Liver (tissue), 3 donors: ENCODE measurements at regions not wholly inside any gene's neighbourhood (a gene's known extent, or its start where the extent isn't known, plus 50 kb on each side); places are given as distances from the start of the nearest gene placed in this dataset.

Experiments used
- CTCF ChIP-seq: fragments of 150-350 bp; IDR thresholded peaks from 2 replicates; pipeline ENCODE4 v1.5.1; 2017; ENCODE audit warnings: improper control_type of control experiment, low read depth, low read length; ENCODE audit not compliant: missing input control
- EGR1 ChIP-seq, 2 donors: IDR thresholded peaks; 2 replicates each; pipeline ENCODE4 v1.6.1; 2016 to 2018; ENCODE audit warnings: antibody characterized with exemption in 2 of 2, low read depth in 2 of 2
- GABPA ChIP-seq, 2 donors: IDR thresholded peaks in 1 of 2; conservative IDR thresholded peaks in 1 of 2; 2 replicates each; pipeline ENCODE4 v1.6.1; 2016; ENCODE audit warnings: antibody characterized with exemption in 2 of 2, mild to moderate bottlenecking in 1 of 2, moderate library complexity in 1 of 2
- HNF4A ChIP-seq, 2 donors: conservative IDR thresholded peaks; 2 replicates each; pipeline ENCODE4 v1.6.1; 2016; ENCODE audit warnings: antibody characterized with exemption in 2 of 2, mild to moderate bottlenecking in 2 of 2
- HNF4G ChIP-seq: IDR thresholded peaks from 2 replicates; pipeline ENCODE4 v1.6.1; 2016; ENCODE audit warnings: antibody characterized with exemption
- JUND ChIP-seq, 2 donors: IDR thresholded peaks; 2 replicates each; pipeline ENCODE4 v1.6.1; 2016; ENCODE audit warnings: antibody characterized with exemption in 2 of 2
- RAD21 ChIP-seq, 2 donors: IDR thresholded peaks; 2 replicates each; pipeline ENCODE4 v1.6.1; 2016; ENCODE audit warnings: antibody characterized with exemption in 2 of 2, mild to moderate bottlenecking in 2 of 2
- SP1 ChIP-seq: IDR thresholded peaks from 2 replicates; pipeline ENCODE4 v1.6.1; 2018; ENCODE audit warnings: antibody characterized with exemption, mild to moderate bottlenecking
- YY1 ChIP-seq: IDR thresholded peaks from 2 replicates; pipeline ENCODE4 v1.6.1; 2016; ENCODE audit warnings: antibody characterized with exemption, mild to moderate bottlenecking
- ZBTB33 ChIP-seq: IDR thresholded peaks from 2 replicates; pipeline ENCODE4 v1.6.1; 2016; ENCODE audit warnings: antibody characterized with exemption
- donor health status: healthy.
- donor health status: healthy.

GRCh38 chr6:19721766-19722377, 115.3 kb upstream of the ID4 start:
- TF ChIP-seq HNF4A (conservative IDR thresholded peaks at IDR 0.05) (no peak), CTCF (no peak), ZBTB33 (no peak), RAD21 (IDR thresholded peaks at IDR 0.05) (no peak), GABPA (IDR thresholded peaks at IDR 0.05 in 1 of 2, conservative IDR thresholded peaks at IDR 0.05 in 1 of 2) (no peak), JUND (IDR thresholded peaks at IDR 0.05) (no peak), YY1 (no peak), EGR1 (IDR thresholded peaks at IDR 0.05; ENCODE audit: low read depth in 2 of 2) (no peak), SP1 (no peak), HNF4G (no peak)
